GM21447 (cell line): ENCODE measurements at regions not wholly inside any gene's neighbourhood (a gene's known extent, or its start where the extent isn't known, plus 50 kb on each side); places are given as distances from the start of the nearest gene placed in this dataset.

Experiments used
- ATAC-seq: cut with Tn5 transposase; IDR thresholded peaks from one replicate; pipeline ENCODE4 v1.9.1; 2021; ENCODE audit not compliant: unreplicated experiment

GRCh38 chr17:5635949-5636348, 51.6 kb upstream of the NLRP1 start:
- no peak for ATAC-seq

GRCh38 chr17:5638596-5638995, 54.3 kb upstream of the NLRP1 start:
- ATAC-seq = no peak

GRCh38 chr17:5640726-5641125, 56.4 kb upstream of the NLRP1 start:
- ATAC-seq = no peak

GRCh38 chr17:5642752-5643151, 58.4 kb upstream of the NLRP1 start:
- no peak for ATAC-seq

- no peak for ATAC-seq
Measured at GRCh38 chr17:5644065-5644464, 59.8 kb upstream of the NLRP1 start.

- ATAC-seq = no peak
Measured at GRCh38 chr17:5651348-5651747, 67.0 kb upstream of the NLRP1 start.

GRCh38 chr17:5661491-5662125, 77.3 kb upstream of the NLRP1 start:
- ATAC-seq = no peak

- no peak for ATAC-seq
Measured at GRCh38 chr17:5662409-5663085, 78.2 kb upstream of the NLRP1 start.

- no peak for ATAC-seq
Measured at GRCh38 chr17:5665164-5665563, 80.9 kb upstream of the NLRP1 start.

- ATAC-seq = no peak
Measured at GRCh38 chr17:5667871-5668270, 83.6 kb upstream of the NLRP1 start.

GRCh38 chr17:5668557-5669138, 84.3 kb upstream of the NLRP1 start:
- ATAC-seq = no peak

- no peak for ATAC-seq
Measured at GRCh38 chr17:5669191-5669590, 84.9 kb upstream of the NLRP1 start.

GRCh38 chr17:5672141-5672540, 87.8 kb upstream of the NLRP1 start:
- no peak for ATAC-seq

GRCh38 chr17:5672815-5673430, 88.6 kb upstream of the NLRP1 start:
- ATAC-seq = peak; percentile 55

GRCh38 chr17:5675625-5676421, 91.5 kb upstream of the NLRP1 start:
- no peak for ATAC-seq

GRCh38 chr17:5677620-5678019, 93.3 kb upstream of the NLRP1 start:
- no peak for ATAC-seq

- no peak for ATAC-seq
Measured at GRCh38 chr17:5678171-5678570, 93.9 kb upstream of the NLRP1 start.

- ATAC-seq = no peak
Measured at GRCh38 chr17:5680766-5681165, 96.5 kb upstream of the NLRP1 start.

GRCh38 chr17:5683241-5683640, 98.9 kb upstream of the NLRP1 start:
- no peak for ATAC-seq

- ATAC-seq = no peak
Measured at GRCh38 chr17:5686074-5686635, 101.8 kb upstream of the NLRP1 start.

GRCh38 chr17:5687646-5688045, 103.3 kb upstream of the NLRP1 start:
- no peak for ATAC-seq
